ENCODE measurements at regions not wholly inside any gene's neighbourhood (a gene's known extent, or its start where the extent isn't known, plus 50 kb on each side); places are given as distances from the start of the nearest gene placed in this dataset.

GRCh38 chrX:120769576-120770341 is 105.9 kb downstream of the CT47B1 start:
- peak; percentile 23 to 39 for ATAC-seq (replicated peaks)
- Mint-ChIP-seq H3K4me3 (no peak overlapping the region), H3K27me3 (peaks cover 0 to 6% of the 10 kb centered on the region in 2 donors), H3K27ac (no peak overlapping the region), H3K36me3 (no peaks in the 10 kb centered on the region), H3K9me3 (no peaks in the 10 kb centered on the region), H3K4me1 (peaks cover 0 to 2% of the 10 kb centered on the region in 2 donors)
- DNase-seq = no peak

DNA sequence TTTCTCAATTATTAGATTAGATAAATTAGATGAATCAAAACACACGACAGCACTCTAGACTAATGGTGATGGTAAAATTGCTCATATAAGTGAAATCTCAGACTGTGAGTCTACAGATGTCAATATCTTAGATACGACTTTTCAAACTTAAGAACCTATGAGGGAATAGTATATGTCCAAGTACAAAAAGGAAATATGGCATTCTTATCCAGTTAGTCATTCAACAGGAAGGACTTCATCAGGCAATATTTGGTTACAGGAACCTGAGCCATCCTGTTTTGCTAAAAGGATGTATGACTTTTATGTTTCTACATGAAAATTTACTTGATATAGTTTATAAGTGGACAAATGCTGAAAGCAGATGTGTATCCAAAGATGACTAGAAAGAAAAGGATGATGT is 107.0 kb downstream of the CT47B1 start:
- DNase-seq = no peak
- no peak overlapping the region for H3K4me3 Mint-ChIP-seq
- peaks cover 0 to 2% of the 10 kb centered on the region in 2 donors for H3K4me1 Mint-ChIP-seq
- peaks cover 0 to 4% of the 10 kb centered on the region in 2 donors for H3K27me3 Mint-ChIP-seq
- H3K9me3 Mint-ChIP-seq = no peaks in the 10 kb centered on the region
- H3K36me3 Mint-ChIP-seq = no peaks in the 10 kb centered on the region
- no peak for ATAC-seq (replicated peaks)
- H3K27ac Mint-ChIP-seq = no peak overlapping the region

- ATAC-seq (replicated peaks) = no peak
- DNase-seq = no peak
- Mint-ChIP-seq H3K9me3 (no peaks in the 10 kb centered on the region), H3K27ac (no peak overlapping the region), H3K36me3 (no peaks in the 10 kb centered on the region), H3K27me3 (no peaks in the 10 kb centered on the region), H3K4me3 (no peak overlapping the region), H3K4me1 (peaks cover 0 to 2% of the 10 kb centered on the region in 2 donors)
Measured at GRCh38 chrX:120768254-120768653, 107.4 kb downstream of the CT47B1 start.

- Mint-ChIP-seq H3K36me3 (no peaks in the 10 kb centered on the region), H3K4me1 (peaks cover 7 to 13% of the 10 kb centered on the region in 2 donors), H3K27me3 (no peaks in the 10 kb centered on the region), H3K4me3 (no peak overlapping the region), H3K27ac (no peak overlapping the region), H3K9me3 (no peaks in the 10 kb centered on the region)
- no peak for DNase-seq
- ATAC-seq (replicated peaks) = no peak
Measured at GRCh38 chrX:120763269-120763668, 112.4 kb downstream of the CT47B1 start.

GRCh38 chrX:120761810-120762209 is 113.9 kb downstream of the CT47B1 start:
- no peaks in the 10 kb centered on the region for H3K9me3 Mint-ChIP-seq
- H3K27ac Mint-ChIP-seq = no peak overlapping the region
- H3K4me3 Mint-ChIP-seq = no peak overlapping the region
- no peak for ATAC-seq (replicated peaks)
- no peaks in the 10 kb centered on the region for H3K27me3 Mint-ChIP-seq
- DNase-seq = no peak
- H3K36me3 Mint-ChIP-seq = no peaks in the 10 kb centered on the region
- H3K4me1 Mint-ChIP-seq = peaks cover 11 to 20% of the 10 kb centered on the region in 2 donors

GRCh38 chrX:120759685-120760084 is 116.0 kb downstream of the CT47B1 start:
- Mint-ChIP-seq H3K27ac (no peak overlapping the region), H3K9me3 (peaks cover under 1 to 2% of the 10 kb centered on the region in 2 donors), H3K36me3 (no peaks in the 10 kb centered on the region), H3K4me1 (peaks cover 28 to 41% of the 10 kb centered on the region in 2 donors), H3K4me3 (no peak overlapping the region), H3K27me3 (no peaks in the 10 kb centered on the region)
- ATAC-seq (replicated peaks) (peak; percentile 42 to 45), DNase-seq (no peak)

DNA sequence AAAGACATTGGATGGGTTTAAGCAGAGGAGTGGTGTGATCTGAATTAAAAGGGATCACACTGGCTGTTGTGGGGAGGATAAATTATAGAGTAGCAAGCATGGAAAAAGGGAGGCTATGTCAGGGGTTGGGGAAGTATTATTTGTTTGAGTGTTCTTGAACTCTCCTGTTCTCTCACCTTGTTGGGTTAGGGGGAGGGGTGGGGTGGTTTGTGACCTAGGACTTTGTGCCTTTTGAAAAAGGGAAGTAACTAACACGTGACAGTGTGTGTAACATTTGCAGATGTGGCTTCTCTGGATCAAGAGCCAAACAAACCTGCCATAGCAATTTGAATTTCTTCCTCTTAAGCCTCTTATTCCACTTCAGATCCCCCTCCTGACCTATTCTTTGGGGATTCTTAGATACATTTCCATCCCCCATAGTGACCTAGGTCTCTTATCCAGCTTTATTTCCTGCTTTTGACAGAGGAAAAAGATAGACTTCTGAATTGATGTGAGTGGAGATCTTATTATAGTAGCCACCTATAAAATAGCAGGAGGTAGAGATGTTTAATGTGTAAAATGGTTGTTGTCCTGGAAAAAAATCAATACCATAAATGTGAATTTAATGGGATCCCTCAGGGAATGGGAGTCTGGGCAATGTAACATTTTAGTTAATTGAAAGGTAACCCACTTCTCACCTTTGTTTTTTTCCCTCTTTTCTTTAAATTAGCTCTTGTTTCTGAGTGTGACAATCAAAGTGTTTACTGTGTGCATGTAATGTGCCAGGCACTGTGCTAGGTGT is 120.4 kb downstream of the CT47B1 start:
- peak; percentile 35 for DNase-seq
- Mint-ChIP-seq H3K27me3 (no peaks in the 10 kb centered on the region), H3K9me3 (peaks cover 4% of the 10 kb centered on the region in 2 donors), H3K4me3 (peak overlapping the region in 1 of 2 donors; percentile 31), H3K27ac (peak overlapping the region; percentile 89), H3K36me3 (no peaks in the 10 kb centered on the region), H3K4me1 (peaks cover 56 to 81% of the 10 kb centered on the region in 2 donors)
- ATAC-seq (replicated peaks) = peak; percentile 82 to 89

- peak; percentile 4 for DNase-seq
- no peaks in the 10 kb centered on the region for H3K27me3 Mint-ChIP-seq
- H3K4me3 Mint-ChIP-seq = no peak overlapping the region
- H3K9me3 Mint-ChIP-seq = peaks cover 4% of the 10 kb centered on the region in 2 donors
- no peaks in the 10 kb centered on the region for H3K36me3 Mint-ChIP-seq
- peaks cover 57 to 81% of the 10 kb centered on the region in 2 donors for H3K4me1 Mint-ChIP-seq
- peak; percentile 41 to 49 for ATAC-seq (replicated peaks)
- H3K27ac Mint-ChIP-seq = peak overlapping the region; percentile 74
Measured at GRCh38 chrX:120753413-120754251, 122.0 kb downstream of the CT47B1 start.

DNA sequence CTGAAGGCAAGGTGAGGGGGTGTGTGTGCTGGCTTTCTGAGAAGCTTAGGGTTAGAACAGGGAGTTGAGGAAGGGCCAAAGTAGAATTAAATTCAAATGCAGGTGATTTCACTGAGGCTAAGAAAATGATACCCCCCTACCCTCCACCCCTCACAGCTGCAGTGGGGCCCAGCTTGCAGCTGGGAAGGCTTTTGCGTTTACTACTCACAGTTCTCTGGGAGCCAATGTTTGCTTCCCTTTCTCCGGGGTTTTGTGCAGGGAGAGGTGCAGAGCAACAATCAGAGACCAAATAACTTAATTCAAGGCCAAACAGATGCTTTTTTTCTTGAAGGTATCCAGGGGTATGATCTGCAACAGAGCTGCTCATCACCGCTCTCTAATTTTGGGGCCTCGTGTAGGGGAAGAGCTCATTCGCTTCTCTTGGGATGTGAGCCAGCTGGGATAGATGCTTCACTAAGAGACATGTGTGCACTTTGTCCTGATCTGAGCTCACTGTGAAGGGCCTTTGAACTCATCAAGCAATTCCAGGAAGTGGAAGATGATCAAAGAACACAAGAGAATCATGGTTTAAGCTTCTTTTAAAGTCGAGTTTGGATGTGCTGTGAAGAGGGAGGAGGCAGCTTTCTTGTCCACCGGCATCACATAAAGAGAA is 122.7 kb upstream of the C1GALT1C1 start:
- DNase-seq = no peak
- Mint-ChIP-seq H3K27ac (peak overlapping the region; percentile 56), H3K27me3 (no peaks in the 10 kb centered on the region), H3K9me3 (peaks cover 4% of the 10 kb centered on the region in 2 donors), H3K4me1 (peaks cover 60 to 87% of the 10 kb centered on the region in 2 donors), H3K4me3 (peak overlapping the region in 1 of 2 donors; percentile 4), H3K36me3 (no peaks in the 10 kb centered on the region)
- ATAC-seq (replicated peaks) = no peak

- Mint-ChIP-seq H3K27me3 (no peaks in the 10 kb centered on the region), H3K27ac (no peak overlapping the region), H3K4me1 (peaks cover 55 to 80% of the 10 kb centered on the region in 2 donors), H3K9me3 (peaks cover 4% of the 10 kb centered on the region in 2 donors), H3K4me3 (no peak overlapping the region), H3K36me3 (no peaks in the 10 kb centered on the region)
- DNase-seq (no peak), ATAC-seq (replicated peaks) (no peak)
Measured at GRCh38 chrX:120751683-120752082, 121.8 kb upstream of the C1GALT1C1 start.

DNA sequence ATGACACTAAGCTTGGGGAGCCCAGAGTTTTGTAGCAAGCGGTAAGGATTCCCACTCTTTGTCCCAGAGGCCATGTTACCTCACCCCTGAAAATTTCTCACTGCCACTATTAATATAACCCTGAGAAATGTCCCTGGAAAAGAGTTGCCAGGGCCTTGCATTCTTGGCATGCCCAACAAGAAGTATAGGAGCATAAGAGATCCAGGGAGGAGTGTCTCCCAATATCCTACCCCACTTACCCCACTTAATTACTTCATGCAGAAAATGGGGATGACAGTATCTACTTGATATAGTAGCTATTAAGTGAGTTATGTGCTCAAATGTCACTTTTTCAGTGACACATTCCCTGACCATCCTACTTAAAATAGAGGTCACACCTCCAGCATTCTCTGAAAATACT is 120.5 kb upstream of the C1GALT1C1 start:
- H3K27ac Mint-ChIP-seq = no peak overlapping the region
- no peak overlapping the region for H3K4me3 Mint-ChIP-seq
- H3K9me3 Mint-ChIP-seq = peaks cover 4 to 5% of the 10 kb centered on the region in 2 donors
- H3K4me1 Mint-ChIP-seq = peaks cover 46 to 74% of the 10 kb centered on the region in 2 donors
- no peaks in the 10 kb centered on the region for H3K27me3 Mint-ChIP-seq
- peaks cover 0 to 1% of the 10 kb centered on the region in 2 donors for H3K36me3 Mint-ChIP-seq
- DNase-seq (no peak), ATAC-seq (replicated peaks) (no peak)

DNA sequence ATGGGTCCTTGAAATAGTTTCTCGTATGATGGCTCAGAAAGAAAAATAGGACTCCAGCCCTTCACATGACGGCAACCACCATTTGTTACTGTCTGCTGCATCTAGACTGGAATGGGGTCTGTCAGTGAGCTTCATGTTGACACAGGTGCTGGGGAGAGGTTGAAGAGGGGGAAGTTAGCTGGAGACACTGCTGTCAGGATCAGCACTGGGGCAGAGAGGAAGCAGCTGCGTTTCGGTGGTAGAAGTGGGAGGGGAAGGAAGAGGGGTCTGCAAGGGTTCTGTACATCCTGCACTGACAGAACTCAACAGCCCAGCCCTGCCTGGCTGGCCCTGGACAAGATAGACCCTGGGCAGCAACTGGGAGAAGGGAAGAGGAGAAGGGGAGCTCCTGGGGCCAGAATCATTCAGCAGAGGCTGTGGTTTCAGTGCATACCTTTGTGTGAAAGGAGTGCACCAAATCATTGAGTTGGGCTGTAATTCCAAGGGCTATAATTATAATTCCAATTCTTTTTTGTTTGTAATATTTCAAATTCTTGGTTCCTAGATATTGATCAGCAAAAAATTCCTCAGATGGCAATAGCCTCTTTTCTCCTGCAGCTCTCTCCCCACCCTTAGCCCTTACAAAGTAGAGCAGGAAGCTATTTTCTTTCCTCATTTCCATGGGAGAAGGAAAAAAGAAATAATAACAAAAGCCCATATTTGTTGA is 119.4 kb upstream of the C1GALT1C1 start:
- no peaks in the 10 kb centered on the region for H3K27me3 Mint-ChIP-seq
- ATAC-seq (replicated peaks) = peak; percentile 80 to 84
- H3K36me3 Mint-ChIP-seq = peaks cover 2 to 6% of the 10 kb centered on the region in 2 donors
- H3K4me1 Mint-ChIP-seq = peaks cover 36 to 63% of the 10 kb centered on the region in 2 donors
- peaks cover 3 to 9% of the 10 kb centered on the region in 2 donors for H3K9me3 Mint-ChIP-seq
- peak; percentile 28 for DNase-seq
- H3K27ac Mint-ChIP-seq = peak overlapping the region; percentile 39
- H3K4me3 Mint-ChIP-seq = peak overlapping the region; percentile 42 to 57

DNA sequence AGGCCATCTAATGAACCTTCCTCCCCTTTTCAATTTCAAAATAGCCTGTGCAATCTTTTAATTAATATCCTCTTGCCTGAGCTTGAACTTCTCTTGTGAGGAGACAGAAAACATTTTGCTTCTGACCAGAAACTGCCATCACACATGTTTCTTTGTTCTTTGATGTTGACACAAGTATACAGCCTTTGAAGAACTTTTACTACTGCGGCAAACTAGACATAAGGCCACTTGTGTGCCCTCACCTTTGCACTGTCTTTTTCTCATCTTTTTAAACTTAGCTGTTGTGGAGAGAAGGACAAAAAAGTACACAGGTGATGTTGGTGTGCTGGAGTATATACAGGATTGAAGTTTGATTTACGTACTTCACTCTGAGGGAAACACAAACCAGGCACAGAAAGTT is 116.3 kb upstream of the C1GALT1C1 start:
- ATAC-seq (replicated peaks) (no peak), DNase-seq (no peak)
- peaks cover 3 to 10% of the 10 kb centered on the region in 2 donors for H3K9me3 Mint-ChIP-seq
- peaks cover 2 to 6% of the 10 kb centered on the region in 2 donors for H3K36me3 Mint-ChIP-seq
- H3K27ac Mint-ChIP-seq = no peak overlapping the region
- H3K4me3 Mint-ChIP-seq = no peak overlapping the region
- no peaks in the 10 kb centered on the region for H3K27me3 Mint-ChIP-seq
- peaks cover 17 to 35% of the 10 kb centered on the region in 2 donors for H3K4me1 Mint-ChIP-seq
